Glutamatergic neuron (in vitro differentiated cells): ENCODE measurements at regions not wholly inside any gene's neighbourhood (a gene's known extent, or its start where the extent isn't known, plus 50 kb on each side); places are given as distances from the start of the nearest gene placed in this dataset.

Experiments
- DNase-seq: peaks from one replicate; pipeline ENCODE4 v3.0.0; 2022
- H3K27ac Mint-ChIP-seq: one replicate; pipeline ENCODE4 v1.8.0; 2020; ENCODE audit warnings: mild to moderate bottlenecking, mixed read lengths, inconsistent platforms; ENCODE audit not compliant: unreplicated experiment
- H3K27me3 Mint-ChIP-seq: one replicate; pipeline ENCODE4 v1.8.0; 2020; ENCODE audit warnings: mild to moderate bottlenecking, moderate library complexity, mixed read lengths, inconsistent platforms; ENCODE audit not compliant: unreplicated experiment
- H3K36me3 Mint-ChIP-seq: one replicate; pipeline ENCODE4 v1.8.0; 2020; ENCODE audit warnings: mild to moderate bottlenecking, mixed read lengths, inconsistent platforms; ENCODE audit not compliant: unreplicated experiment
- H3K4me1 Mint-ChIP-seq: one replicate; pipeline ENCODE4 v1.8.0; 2020; ENCODE audit warnings: mild to moderate bottlenecking, low read depth, mixed read lengths, inconsistent platforms; ENCODE audit not compliant: unreplicated experiment
- H3K4me3 Mint-ChIP-seq: one replicate; pipeline ENCODE4 v1.8.0; 2020; ENCODE audit warnings: mild to moderate bottlenecking, mixed read lengths, inconsistent platforms; ENCODE audit not compliant: unreplicated experiment
- H3K9me3 Mint-ChIP-seq: one replicate; pipeline ENCODE4 v1.8.0; 2020; ENCODE audit warnings: mild to moderate bottlenecking, moderate library complexity, mixed read lengths, inconsistent platforms; ENCODE audit not compliant: unreplicated experiment
- TF ChIP-seq, protein P1 (sequence below): fragments of 200-600 bp; sonication (generic); IDR thresholded peaks from one replicate; pipeline ENCODE4 v1.5.0; 2021; ENCODE audit not compliant: partially characterized antibody, unreplicated experiment

DNA sequence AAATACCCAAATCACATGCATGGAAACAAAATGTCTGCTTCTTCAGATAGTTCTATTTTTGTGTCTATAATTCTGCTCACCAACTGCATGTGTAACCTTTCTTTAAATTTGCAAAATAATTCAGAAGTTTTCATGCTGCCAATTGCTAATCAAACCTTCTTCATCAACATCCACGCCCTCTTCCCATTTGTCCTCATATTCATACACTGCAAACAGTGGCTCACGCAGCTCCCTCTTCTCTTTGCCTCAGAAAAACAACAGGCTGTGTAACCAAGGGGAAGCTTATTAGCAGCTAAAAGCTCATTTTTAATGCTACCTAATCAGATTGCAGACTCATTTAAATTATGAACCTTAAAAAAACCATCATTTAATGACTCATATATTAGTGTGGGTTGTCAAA, 555.0 kb upstream of the EPHA7 start:
- H3K9me3 Mint-ChIP-seq, result no peaks in the 10 kb centered on the region
- H3K27me3 Mint-ChIP-seq, result no peaks in the 10 kb centered on the region
- H3K4me1 Mint-ChIP-seq, result no peaks in the 10 kb centered on the region
- H3K27ac Mint-ChIP-seq, result no peak overlapping the region
- no peak for DNase-seq
- no peak overlapping the region for H3K4me3 Mint-ChIP-seq
- H3K36me3 Mint-ChIP-seq, result no peaks in the 10 kb centered on the region
- TF ChIP-seq, protein P1, sequence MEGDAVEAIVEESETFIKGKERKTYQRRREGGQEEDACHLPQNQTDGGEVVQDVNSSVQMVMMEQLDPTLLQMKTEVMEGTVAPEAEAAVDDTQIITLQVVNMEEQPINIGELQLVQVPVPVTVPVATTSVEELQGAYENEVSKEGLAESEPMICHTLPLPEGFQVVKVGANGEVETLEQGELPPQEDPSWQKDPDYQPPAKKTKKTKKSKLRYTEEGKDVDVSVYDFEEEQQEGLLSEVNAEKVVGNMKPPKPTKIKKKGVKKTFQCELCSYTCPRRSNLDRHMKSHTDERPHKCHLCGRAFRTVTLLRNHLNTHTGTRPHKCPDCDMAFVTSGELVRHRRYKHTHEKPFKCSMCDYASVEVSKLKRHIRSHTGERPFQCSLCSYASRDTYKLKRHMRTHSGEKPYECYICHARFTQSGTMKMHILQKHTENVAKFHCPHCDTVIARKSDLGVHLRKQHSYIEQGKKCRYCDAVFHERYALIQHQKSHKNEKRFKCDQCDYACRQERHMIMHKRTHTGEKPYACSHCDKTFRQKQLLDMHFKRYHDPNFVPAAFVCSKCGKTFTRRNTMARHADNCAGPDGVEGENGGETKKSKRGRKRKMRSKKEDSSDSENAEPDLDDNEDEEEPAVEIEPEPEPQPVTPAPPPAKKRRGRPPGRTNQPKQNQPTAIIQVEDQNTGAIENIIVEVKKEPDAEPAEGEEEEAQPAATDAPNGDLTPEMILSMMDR, result no peak

DNA sequence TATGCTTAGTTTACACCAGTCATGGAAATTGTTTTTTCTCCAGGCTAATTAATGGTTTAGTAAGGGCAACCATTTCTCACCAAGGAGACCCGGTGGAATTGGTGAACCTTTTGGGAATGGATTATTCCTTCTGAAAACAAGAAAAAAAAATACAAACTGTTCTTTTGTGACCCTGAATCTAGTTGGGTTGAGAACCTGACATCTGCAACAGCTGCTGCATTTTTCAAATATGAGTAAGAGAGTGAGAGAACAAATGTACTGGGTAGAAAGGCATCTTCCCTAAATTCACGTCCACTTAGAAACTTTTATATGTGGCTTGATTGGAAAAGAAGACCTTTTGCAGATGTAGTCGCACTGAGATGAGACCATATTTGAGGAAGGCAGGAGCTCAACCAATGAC, 553.4 kb upstream of the EPHA7 start:
- TF ChIP-seq, protein P1, result no peak
- Mint-ChIP-seq H3K36me3 (no peaks in the 10 kb centered on the region), H3K9me3 (no peaks in the 10 kb centered on the region), H3K27me3 (no peaks in the 10 kb centered on the region), H3K4me1 (no peaks in the 10 kb centered on the region), H3K27ac (no peak overlapping the region), H3K4me3 (no peak overlapping the region)
- DNase-seq, result no peak

DNA sequence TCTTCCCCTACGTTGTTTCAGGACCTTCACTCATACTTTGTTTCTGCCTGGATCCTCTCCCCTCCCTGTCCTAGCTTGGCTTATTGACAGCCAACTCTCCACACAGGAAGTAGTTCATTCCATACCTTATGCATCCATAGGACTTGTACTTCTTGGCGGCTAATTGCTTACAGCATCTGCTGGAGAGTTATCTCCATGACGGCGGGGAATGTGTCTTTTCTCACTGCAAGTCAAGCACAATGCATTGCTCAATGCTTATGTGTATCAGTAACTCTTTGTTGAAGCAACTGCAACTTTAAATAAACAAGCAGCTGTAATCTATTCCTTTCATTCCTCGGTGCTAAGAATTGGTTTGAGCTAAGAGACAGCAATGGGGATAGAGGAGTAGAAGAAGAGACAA, 551.3 kb upstream of the EPHA7 start:
- H3K27ac Mint-ChIP-seq, result no peak overlapping the region
- TF ChIP-seq, protein P1, result no peak
- DNase-seq, result no peak
- no peaks in the 10 kb centered on the region for H3K9me3 Mint-ChIP-seq
- H3K27me3 Mint-ChIP-seq, result no peaks in the 10 kb centered on the region
- no peaks in the 10 kb centered on the region for H3K4me1 Mint-ChIP-seq
- no peak overlapping the region for H3K4me3 Mint-ChIP-seq
- no peaks in the 10 kb centered on the region for H3K36me3 Mint-ChIP-seq

DNA sequence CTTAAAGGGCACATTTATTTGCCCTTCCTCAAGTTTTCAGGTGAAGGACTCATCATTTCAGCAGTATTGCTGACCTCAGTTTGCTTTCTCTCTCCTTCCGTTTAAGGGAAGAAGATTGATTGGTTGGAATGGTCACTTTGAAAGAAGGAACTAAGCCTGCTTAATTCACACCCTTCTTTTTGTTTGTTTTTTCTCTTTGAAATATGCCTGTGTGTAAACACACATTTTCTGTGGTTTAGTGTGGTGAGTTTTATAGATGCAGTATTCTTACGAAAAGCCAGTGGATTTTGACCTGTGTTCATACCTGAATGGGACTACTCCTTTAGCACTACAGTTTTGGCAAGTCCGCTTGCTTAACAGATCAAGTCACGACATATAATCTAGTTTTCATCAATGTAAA, 548.8 kb upstream of the EPHA7 start:
- DNase-seq, result no peak
- Mint-ChIP-seq H3K36me3 (no peaks in the 10 kb centered on the region), H3K27ac (no peak overlapping the region), H3K27me3 (no peaks in the 10 kb centered on the region), H3K4me1 (no peaks in the 10 kb centered on the region), H3K9me3 (no peaks in the 10 kb centered on the region), H3K4me3 (no peak overlapping the region)
- TF ChIP-seq, protein P1, result no peak

DNA sequence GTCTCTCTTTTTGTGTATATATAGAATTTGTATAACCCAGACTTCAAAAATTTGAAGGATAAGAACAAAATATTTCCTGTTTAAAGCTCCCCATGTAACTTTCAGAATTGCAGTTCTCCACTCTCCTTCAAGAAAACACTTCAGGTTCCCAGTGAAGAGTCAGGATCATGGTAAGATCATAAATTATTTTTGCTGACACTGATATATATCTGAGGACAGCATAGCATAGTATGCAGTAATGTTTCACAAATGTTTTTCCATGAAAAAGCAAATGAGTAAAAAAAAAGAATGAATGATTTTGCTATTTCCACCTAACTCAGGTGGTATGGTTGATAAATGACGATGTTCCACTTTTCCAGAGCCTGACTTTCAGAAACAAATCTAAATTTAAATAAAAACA, 545.6 kb upstream of the EPHA7 start:
- Mint-ChIP-seq H3K4me3 (no peak overlapping the region), H3K27ac (no peak overlapping the region), H3K4me1 (no peaks in the 10 kb centered on the region), H3K27me3 (no peaks in the 10 kb centered on the region), H3K36me3 (no peaks in the 10 kb centered on the region), H3K9me3 (no peaks in the 10 kb centered on the region)
- TF ChIP-seq, protein P1, result no peak
- DNase-seq, result no peak
